Stimulated activated CD4-positive, alpha-beta T cell treated with anti-CD3 and anti-CD28 coated beads, Interleukin-4, amount 100 ng/mL, for 1 hour (primary cell): ENCODE measurements at regions not wholly inside any gene's neighbourhood (a gene's known extent, or its start where the extent isn't known, plus 50 kb on each side); places are given as distances from the start of the nearest gene placed in this dataset.

Source experiments
- DNase-seq: peaks from one replicate; pipeline ENCODE4 v3.0.0-alpha.2; 2020

DNA sequence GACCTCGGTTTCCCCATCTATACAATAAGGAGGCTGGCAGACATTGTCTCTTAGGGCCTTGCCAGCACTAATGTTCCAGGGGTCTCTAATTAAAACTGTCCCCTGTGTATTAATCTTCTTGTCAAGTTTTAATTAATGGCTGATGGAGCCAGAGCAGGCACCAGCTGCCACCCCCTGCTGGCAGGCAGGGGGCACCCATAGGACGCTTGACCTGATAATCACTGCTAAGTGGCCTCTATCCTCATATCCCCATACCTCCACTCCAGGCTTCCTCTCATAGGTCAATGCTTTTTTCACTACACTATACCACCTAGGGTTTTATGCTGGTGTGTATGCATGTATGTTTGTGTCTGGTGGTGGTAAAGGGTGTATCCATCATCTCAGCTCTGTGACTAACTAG, 89.4 kb downstream of the EFNB1 start:
- DNase-seq = no peak

DNA sequence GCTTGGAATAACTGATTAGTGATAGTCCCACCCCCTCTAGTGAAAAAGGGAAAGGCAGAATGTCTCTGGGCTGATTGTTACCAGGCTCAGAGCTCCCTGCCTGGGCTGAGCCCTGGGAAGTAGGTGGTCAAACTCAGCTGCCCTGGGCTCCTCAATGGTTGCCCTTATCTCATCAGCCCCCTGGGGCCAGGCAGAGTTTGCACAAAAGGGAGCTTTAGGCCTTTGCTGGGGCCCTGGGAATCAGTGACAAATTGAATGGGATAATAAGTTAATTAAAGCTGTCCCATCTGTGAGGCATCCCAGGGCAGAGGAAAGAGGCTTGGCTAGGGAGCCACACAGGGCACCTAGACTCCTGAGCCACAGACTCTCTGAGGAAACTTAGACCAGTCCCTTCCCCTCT, 89.0 kb downstream of the EFNB1 start:
- DNase-seq = no peak

DNA sequence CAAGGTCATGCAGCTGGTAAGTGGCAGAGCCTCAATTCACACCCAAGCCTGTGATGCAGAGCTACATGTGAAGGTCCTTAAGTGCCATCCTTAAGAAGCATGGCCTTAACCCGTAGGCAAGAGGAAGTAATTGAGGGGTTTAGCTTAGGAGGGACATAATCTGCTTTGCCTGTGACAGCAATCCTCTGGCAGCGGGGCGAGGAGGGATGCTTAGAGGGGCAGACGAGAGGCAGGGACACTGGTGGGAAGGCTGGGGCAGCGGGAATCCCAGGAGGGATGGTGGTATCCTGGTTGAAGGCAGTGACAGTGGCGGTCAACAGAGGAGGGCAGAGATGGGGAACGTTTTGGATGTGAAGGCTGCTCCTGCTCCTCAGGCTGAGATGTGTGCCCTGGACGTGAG, 88.1 kb downstream of the EFNB1 start:
- DNase-seq = no peak

DNA sequence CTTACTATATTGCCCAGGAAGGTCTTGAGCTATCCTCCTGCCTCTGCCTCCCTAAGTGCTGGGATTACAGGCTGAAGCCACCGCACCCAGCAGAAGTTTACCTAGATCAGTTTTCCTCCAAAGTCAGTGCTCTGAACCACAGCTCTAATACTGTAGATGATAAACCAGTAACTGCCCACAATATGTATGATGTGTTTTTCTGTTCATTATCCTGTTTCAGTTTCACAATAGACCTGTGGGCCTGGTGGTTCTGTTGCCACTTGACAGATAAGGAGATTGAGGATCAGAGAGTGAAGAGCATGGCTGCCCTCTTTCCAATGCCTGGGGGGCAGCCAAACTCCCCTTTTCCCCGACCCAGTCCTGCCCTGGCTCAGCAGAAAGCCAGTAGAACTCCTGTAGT, 87.0 kb downstream of the EFNB1 start:
- no peak for DNase-seq

DNA sequence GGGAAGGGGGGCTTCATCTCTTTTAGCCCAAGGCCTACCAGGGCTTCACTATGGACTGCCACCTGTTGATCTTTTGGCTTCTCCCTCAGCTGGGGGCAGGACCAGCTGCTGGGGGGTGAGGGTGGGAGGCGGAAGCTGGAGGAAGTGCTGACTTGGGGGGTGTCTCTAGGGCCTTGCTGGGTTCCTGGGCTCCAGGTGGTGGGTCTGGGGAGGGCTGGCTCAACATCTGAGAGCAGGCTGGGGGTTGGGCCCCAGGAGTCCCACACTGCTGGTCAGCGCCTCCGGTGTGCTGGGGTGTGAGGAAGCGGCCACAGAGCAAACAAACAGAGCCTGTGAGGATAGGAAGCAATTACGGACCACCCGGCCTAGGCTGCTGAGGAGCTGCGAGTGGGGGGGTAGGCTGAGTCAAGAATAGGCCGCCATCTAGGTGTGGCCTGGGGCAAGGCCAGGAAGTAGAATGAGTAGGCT, 85.7 kb downstream of the EFNB1 start:
- DNase-seq = no peak

DNA sequence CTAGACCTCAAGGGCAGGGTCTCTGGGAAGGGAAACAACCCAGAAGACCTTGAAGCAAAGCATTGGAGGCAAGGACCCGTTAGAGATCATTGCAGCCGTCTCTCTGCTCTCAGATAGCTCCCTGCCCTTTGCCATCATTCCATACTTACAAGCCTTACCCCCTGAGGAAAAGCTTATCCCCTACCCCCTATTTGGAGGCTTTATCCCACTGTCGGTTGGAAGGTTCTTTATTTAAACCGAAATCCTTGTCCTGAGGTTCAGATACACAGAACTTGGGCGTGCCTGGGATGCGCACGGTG, 84.4 kb downstream of the EFNB1 start:
- no peak for DNase-seq

DNA sequence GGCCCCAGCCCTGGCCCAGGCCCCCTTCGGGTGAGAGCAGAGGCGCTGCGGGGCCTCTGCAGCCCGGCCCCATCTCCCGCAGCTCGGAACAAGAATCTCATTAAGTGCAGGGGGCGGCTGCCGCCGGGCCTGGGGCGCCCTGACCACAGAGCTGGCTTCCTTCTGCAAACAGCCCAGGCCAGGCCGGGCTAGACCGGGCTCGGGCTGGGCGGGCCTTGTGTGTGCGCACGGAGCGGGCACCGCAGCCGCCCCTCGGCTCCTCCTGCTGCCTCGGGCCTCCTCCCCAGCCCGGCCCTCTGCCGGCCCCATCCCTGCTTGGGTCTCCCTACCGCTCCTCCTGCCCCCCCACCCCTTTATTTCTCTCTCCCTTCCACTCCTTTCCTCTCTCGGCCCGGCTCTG, 83.3 kb downstream of the EFNB1 start:
- DNase-seq = no peak

DNA sequence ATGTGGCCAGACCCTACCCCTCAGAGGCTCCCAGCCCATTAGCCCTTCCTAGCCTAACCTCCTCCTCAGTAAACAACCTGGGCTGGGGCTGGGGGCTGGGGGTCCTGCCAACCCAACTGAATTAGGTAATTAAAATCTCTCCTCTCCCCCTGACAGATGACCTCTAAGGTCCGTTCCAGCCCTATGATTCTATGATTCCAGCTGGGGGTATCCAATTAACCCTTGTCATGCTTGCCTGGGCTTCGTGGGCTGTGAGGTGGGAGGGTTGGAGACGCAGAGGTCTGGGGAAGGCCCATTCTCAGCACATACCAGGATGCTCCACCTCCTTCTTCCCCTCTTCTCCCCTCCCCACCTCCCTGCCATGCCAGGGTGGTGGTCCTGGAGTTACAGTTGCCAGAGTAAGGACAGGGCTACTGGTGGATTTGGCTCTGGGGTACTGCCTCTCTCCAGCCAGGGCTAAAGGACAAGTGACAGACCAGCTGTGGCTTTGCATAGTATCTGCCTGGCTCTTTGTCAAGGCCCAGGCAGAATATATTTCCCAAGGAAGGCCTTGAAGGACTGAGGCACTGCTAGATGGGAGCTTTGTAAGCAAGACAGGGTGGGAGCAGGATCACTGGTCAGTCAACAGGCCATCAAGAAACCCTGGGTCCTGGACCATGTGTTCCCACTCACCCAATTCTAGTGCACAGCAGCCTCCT, 82.1 kb downstream of the EFNB1 start:
- no peak for DNase-seq

DNA sequence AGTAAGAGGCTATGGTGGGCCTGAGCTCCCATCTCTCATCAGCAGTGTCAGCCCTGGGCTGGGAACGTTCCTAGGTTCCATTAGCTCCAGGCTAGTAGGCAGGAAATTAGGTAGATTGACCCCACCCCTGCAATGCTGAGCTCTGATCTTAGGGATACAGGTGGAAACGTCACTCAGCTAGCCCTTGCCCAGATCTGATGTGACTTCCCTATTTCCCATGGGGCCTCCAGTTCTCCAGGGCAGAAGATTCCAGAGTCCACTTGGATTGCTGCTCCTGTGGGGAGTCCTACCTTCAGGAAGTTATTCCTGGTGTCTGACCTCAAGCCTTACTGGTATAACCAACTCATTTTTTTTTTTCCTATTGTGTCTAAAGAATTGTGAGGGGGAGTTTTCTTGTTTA, 81.1 kb downstream of the EFNB1 start:
- DNase-seq = no peak

DNA sequence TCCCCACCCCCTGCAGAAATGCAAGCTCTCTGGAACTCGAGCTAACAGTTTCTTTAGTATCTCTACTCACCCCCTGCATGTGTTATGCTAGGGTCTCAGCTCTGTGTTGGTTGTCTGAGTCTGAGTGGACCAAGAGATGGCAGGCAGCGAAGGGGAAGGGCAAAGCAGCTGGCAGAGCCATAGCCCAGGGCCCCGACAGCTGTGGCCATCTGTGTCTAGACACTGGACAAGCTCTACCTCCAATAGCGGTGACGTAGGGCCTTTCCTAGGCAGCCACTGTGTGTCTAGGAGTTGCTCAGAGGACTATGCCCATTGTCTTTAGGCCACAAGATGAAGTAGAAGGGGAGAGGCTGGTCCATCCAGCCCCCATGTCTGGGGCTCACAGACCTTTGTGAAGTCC, 79.2 kb downstream of the EFNB1 start:
- no peak for DNase-seq

DNA sequence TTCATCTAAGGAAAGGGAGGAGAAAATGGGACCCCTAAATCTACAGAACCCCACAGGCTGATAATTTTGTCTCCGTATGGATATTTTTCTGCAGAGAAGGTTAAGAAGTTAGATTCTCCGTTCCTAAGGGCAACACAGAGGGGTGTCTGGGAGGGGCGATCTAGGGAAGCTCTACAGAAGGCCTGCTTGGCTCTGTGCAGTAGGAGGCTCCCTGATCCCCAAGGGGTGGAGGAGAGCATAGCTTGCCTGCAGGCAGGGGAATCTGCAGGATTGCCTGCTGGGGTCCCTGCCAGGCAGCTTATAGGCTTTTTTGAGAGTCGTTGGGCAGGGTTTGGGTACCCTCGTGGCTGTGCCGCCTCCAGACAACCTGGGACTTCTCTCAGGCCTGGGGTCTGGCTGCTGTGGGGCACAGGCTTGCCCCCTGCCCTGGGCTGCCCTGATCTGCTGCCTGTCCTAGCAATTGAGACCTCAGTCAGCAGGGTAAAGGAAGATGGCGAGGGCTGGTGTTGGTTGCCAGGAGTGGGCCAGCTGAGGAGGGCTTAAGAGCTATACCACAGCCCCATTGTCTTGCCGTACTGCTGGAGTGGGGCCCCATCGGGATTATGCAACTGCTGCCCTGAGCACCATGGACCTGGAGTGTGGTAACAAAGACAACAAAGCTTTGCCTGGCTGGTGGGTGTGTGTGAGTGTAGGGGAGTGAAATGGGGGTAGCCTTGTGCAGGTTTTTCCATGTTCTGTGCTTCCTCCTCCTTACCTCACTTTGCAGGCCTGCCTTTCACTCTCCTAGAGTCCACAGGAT, 74.1 kb downstream of the EFNB1 start:
- no peak for DNase-seq

DNA sequence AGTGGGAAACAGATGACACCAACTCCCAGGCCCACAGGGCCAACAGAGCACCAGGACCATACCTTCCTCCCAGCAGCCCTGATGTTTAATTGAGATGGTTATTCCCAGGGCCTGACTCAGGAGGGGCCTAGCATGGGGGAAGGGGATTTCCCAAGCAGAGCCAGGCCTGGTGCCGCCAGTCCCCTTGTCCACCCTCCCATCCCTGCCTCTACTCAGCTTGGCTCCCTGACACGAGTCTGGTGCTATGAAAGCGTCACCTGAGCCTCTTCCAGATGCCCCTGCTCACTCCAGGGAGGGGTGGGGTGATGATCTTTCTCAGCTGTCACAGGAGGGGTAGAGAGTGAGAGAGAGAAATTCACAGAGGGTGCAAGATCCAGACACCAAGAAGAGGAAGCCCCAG, 72.7 kb downstream of the EFNB1 start:
- DNase-seq = no peak

DNA sequence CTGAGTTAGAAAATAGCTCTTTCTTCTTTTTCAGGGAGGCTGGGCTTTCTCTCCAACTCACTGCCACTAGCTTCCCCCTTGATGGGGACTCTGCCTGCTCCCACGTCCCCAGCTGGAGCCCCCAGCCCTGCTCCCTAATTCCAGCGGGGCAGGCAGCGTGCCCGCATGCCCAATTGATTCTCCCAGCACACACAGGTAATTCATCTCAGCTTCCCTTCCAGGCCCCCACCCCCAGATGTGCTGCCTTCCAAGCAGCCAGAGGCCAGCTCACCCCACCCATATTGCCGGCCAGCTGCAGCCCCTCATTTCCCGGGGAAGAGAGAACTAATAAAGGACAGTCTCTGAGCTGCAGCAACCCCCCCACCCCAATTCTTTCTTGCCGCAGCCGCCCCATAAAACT, 69.8 kb downstream of the EFNB1 start:
- DNase-seq = no peak

DNA sequence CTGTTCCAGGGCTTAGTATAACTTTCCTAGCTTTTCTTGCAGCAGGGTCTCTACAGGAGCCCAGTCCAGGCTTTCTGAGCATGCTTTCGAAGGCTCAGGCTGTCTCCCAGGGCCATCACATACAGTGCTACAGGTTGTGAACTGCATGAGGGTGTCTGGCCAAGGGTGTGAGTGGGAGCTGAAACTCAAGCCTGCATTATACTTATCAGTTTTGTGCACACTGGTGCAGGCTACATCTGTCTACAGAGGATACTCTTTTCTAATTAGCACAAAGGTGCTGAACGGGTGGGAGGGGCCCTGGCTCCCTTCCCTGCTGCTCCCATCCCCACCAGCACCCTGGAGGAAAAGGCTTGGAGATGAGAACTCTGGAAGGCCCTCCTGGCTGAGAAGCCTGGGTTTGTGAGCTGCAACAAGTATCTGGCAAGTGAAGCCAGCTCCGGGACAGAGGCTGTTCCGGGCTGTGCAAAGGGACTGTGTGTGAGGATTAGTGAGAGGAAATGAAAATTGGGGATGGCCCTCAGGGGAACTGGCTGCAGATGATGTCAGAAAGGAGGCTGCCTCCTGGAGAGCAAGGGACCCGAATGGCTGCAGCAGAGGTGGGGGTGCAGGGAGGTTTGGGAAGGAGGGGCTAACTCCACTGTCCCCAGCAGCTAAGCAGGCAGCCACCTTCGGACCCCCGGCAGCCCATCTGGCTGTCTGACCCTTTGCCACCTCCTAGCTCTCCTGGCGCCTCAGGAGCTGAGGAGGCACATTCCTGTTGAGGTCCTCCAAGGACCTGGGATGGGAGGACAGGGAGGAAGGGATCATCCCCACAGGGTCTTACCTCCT, 68.5 kb downstream of the EFNB1 start:
- no peak for DNase-seq

DNA sequence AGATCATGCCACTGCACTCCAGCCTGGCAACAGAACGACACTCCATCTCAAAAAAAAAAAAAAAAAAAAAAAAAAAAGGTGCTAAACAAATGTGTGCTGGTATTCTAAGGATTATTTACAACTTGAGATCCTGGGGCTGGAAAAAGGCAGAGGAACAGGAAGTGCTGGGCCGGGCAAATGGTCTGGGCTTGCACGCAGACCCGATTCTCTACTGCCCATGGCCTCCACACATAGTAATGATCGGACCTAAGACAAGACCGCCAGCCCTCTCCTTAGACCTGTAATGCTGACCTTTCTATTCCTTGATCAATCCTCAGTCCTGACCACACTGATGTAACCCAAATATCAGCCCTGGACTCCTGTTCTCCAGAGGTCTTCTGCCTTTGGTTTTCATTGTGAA, 67.8 kb downstream of the EFNB1 start:
- no peak for DNase-seq

DNA sequence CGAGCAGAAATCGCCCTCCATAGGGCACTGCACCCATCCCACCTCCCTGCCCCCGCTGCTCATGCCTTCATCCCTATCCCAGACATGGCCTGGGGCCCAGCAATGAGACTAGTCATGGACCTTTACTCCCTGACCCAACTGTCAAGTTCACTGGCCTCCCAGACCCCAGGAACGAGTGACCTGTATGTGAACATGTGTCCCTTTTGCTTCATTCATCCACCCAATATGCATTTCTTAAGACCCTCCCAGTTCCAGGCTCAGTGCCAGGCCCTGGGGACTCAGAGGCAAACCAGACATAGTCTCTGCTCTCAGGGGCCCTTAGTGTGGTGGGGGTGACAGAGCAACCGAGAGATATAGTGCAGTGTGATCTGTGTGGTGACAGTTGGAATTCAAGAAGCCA, 67.0 kb downstream of the EFNB1 start:
- no peak for DNase-seq

DNA sequence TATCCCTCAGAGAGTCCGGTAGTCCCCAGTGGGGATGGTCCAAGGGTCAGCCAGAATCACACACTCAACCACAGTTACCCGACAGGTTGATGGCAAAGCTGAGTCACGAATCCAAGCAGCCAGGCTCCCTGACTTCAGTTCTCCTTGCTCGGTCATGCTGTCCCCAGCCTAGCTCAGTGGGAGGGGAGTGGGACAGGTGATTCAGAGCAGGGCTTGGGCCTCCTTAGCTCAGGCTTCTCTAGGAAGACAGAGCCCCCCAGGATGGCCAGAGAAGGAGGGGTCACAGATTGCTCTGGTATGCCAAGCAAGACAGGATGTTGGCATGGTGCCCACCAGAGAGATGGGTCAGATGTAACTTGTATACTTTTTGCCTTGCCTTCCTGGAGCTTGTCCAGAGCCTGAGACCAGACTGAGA, 66.5 kb downstream of the EFNB1 start:
- no peak for DNase-seq

DNA sequence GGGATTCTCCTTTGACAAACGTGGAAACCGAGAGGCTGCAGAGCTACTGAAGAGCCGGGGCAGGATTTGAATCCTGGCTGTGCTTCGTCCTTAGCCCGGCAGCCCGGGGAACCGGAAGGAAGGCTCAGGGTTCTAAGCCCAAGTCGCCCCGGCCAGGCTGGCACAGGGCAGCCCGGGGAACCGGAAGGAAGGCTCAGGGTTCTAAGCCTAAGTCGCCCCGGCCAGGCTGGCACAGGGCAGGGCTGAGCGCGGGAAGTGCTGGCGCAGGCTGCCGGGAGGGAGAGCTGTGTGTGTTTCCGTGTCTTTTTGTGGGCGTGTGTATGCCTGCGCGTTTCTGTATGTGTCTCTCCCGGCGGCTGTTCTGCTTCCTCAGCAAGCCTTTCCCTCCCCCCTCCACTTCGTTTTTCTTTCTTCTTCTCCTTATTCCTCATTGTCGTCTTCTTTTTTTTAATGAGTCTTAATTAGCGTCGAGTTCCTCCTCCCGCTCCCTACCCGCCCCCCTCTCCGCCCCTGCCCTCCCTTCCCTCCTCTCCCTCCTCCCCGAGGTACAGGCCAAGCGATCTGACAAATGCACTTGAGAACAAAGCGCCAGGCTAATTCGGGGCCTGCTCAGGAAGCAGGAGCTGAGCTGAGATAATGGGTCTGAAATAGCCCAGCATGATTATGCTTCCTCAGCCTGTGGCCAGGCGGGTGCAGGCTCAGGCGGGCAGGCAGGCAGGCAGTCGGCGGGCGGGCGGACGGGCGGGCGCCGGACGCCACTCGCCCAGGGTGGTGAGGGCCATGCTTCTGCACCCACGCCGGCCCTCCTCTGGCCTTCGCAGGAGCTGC, 65.9 kb downstream of the EFNB1 start:
- peak; percentile 8 for DNase-seq

DNA sequence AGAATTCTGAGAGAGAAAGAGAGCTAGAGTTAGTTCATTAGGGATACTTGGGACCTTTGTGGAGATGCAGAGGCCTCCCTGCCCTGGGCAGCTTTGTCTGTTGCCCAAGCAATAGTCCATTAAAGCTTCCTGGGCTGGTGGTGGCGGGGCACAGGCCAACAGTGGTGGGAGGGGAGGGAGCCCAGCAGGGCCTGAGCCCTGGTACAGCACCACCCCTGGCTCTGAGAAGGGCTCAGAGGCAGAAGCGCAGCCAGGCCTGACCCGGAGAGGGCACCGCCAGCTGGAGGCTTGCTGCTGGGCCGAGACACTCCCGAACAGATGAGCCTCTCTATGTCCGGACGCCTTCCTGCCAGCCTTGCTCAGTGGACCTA, 65.3 kb downstream of the EFNB1 start:
- no peak for DNase-seq

DNA sequence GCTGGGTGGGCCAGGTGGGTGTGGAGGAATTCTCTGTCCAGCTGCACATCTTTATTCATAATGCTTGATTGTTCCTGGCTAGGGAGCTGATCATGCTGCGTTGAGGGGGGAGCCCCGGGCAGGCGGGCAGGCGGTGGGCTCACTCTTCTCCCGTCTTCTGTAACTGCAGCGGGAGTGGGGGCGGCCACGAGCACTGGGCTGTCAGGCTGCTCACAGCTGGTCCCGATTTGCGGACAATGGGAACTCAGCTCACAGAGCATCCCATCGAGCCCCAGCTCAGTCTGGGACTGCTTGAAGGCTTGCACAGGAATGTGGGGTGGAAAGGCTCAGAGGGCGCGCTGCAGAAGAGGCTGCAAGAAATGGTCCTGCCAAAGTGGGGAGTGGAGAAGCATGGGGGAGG, 63.8 kb downstream of the EFNB1 start:
- DNase-seq = no peak

DNA sequence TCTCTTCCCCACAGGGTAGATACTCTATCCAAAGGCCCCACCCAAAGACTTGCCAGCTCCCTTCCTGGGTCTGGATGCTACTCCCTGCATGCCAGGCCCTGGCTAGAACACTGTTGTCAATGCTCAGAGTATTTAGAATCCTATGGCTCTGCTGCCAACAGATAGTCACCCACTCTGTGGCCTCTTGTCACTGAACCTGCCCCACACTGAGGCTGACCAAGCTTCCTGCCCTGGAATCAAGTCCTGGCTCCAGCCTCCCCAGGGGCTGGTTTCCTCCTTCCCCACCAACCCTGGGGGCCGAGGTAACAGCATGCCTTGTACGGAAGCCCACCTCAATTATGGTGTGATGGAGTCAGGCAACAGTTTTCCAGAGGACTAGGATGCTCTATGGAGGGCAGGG, 63.3 kb downstream of the EFNB1 start:
- no peak for DNase-seq
